GM23338 (cell line): ENCODE measurements at regions not wholly inside any gene's neighbourhood (a gene's known extent, or its start where the extent isn't known, plus 50 kb on each side); places are given as distances from the start of the nearest gene placed in this dataset.

Experiments used
- ATAC-seq: fragments of 200-7000 bp; cut with Tn5 transposase; 3 replicates; pipeline ENCODE4 v1.9.1; 2020
- DNase-seq: peaks from one replicate; pipeline ENCODE4 v3.0.0-alpha.2; 2015; ENCODE audit warnings: low spot score
- H2AFZ ChIP-seq: fragments of 200-600 bp; sonication (generic); 2 replicates; pipeline ENCODE4 v1.8.0; 2016; ENCODE audit warnings: antibody characterized with exemption, mild to moderate bottlenecking, moderate library complexity
- H3F3A ChIP-seq: fragments of 200-600 bp; sonication (generic); replicated peaks from 2 replicates; pipeline ENCODE4 v1.8.0; 2017; ENCODE audit warnings: antibody characterized with exemption, mixed run types, low read depth
- H3K27ac ChIP-seq: fragments of 200-600 bp; sonication (generic); 2 replicates; pipeline ENCODE4 v1.6.1; 2016; ENCODE audit warnings: low read depth
- H3K27me3 ChIP-seq: fragments of 200-600 bp; sonication (generic); 2 replicates; pipeline ENCODE4 v1.8.0; 2016; ENCODE audit warnings: mild to moderate bottlenecking, mixed run types, moderate library complexity; ENCODE audit not compliant: insufficient read depth
- H3K36me3 ChIP-seq: fragments of 200-600 bp; sonication (generic); 2 replicates; pipeline ENCODE4 v1.8.0; 2016; ENCODE audit warnings: mild to moderate bottlenecking; ENCODE audit not compliant: insufficient read depth
- H3K4me1 ChIP-seq: fragments of 200-600 bp; sonication (generic); 2 replicates; pipeline ENCODE4 v1.8.0; 2016; ENCODE audit warnings: mild to moderate bottlenecking, moderate library complexity; ENCODE audit not compliant: insufficient read depth
- H3K4me2 ChIP-seq: fragments of 200-600 bp; sonication (generic); 2 replicates; pipeline ENCODE4 v1.7.1; 2017; ENCODE audit warnings: mixed run types
- H3K4me3 ChIP-seq: fragments of 200-600 bp; sonication (generic); 2 replicates; pipeline ENCODE4 v1.6.1; 2016; ENCODE audit warnings: mixed run types
- H3K79me2 ChIP-seq: fragments of 200-600 bp; sonication (generic); replicated peaks from 2 replicates; pipeline ENCODE4 v1.8.0; 2017; ENCODE audit warnings: mild to moderate bottlenecking; ENCODE audit not compliant: insufficient read depth
- H3K9me2 ChIP-seq: fragments of 200-600 bp; sonication (generic); 2 replicates; pipeline ENCODE4 v1.8.0; 2017; ENCODE audit not compliant: insufficient read depth
- H4K20me1 ChIP-seq: fragments of 200-600 bp; sonication (generic); replicated peaks from 2 replicates; pipeline ENCODE4 v1.8.0; 2017; ENCODE audit warnings: mild to moderate bottlenecking; ENCODE audit not compliant: insufficient read depth
- H3K27ac Mint-ChIP-seq: 2 replicates; pipeline ENCODE4 v1.8.0; 2020; ENCODE audit warnings: inconsistent platforms, mild to moderate bottlenecking, moderate library complexity, mixed read lengths
- H3K27me3 Mint-ChIP-seq: 3 replicates; pipeline ENCODE4 v1.8.0; 2022; ENCODE audit warnings: low read depth, mild to moderate bottlenecking, moderate library complexity, mixed read lengths, inconsistent platforms; ENCODE audit not compliant: insufficient read depth, poor library complexity
- H3K36me3 Mint-ChIP-seq: 3 replicates; pipeline ENCODE4 v1.8.0; 2021; ENCODE audit warnings: low read depth, mild to moderate bottlenecking, inconsistent platforms, moderate library complexity, mixed read lengths
- H3K4me1 Mint-ChIP-seq: 3 replicates; pipeline ENCODE4 v1.8.0; 2020; ENCODE audit warnings: mild to moderate bottlenecking, inconsistent platforms, mixed read lengths
- H3K4me3 Mint-ChIP-seq: 3 replicates; pipeline ENCODE4 v1.8.0; 2021; ENCODE audit warnings: moderate library complexity, mild to moderate bottlenecking, inconsistent platforms, mixed read lengths
- H3K9me3 Mint-ChIP-seq: 3 replicates; pipeline ENCODE4 v1.8.0; 2020; ENCODE audit warnings: moderate library complexity, mild to moderate bottlenecking, inconsistent platforms, mixed read lengths
- CREB1 ChIP-seq: fragments of 250-450 bp; sonication (Bioruptor Pico); IDR thresholded peaks from 2 replicates; pipeline ENCODE4 v1.5.0; 2020; ENCODE audit warnings: low read depth, mild to moderate bottlenecking, moderate library complexity
- CTCF ChIP-seq, 2 experiments: fragments of 200-600 bp in 1 of 2; sonication (generic) in 1 of 2; conservative IDR thresholded peaks; 2 replicates each; pipeline versions ENCODE4 v1.5.1 to v1.6.1; 2016 to 2017; ENCODE audit warnings: antibody characterized with exemption in 2 of 2, low read depth in 2 of 2, mild to moderate bottlenecking in 2 of 2, moderate library complexity in 1 of 2
- ETS1 ChIP-seq: IDR thresholded peaks from 2 replicates; pipeline ENCODE4 v1.6.1; 2016; ENCODE audit warnings: antibody characterized with exemption
- EZH2 ChIP-seq: fragments of 200-600 bp; sonication (generic); IDR thresholded peaks from one replicate; pipeline ENCODE4 v1.8.0; 2017; ENCODE audit warnings: antibody characterized with exemption, mild to moderate bottlenecking, low read depth; ENCODE audit not compliant: unreplicated experiment
- EZH2phosphoT487 ChIP-seq: fragments of 200-600 bp; sonication (generic); IDR thresholded peaks from one replicate; pipeline ENCODE4 v1.8.1; 2018; ENCODE audit warnings: antibody characterized with exemption; ENCODE audit not compliant: unreplicated experiment
- JUNB ChIP-seq: IDR thresholded peaks from one replicate; pipeline ENCODE4 v1.6.1; 2016; ENCODE audit warnings: antibody characterized with exemption; ENCODE audit not compliant: unreplicated experiment
- NANOG ChIP-seq: IDR thresholded peaks from 2 replicates; pipeline ENCODE4 v1.6.1; 2016; ENCODE audit warnings: antibody characterized with exemption, borderline replicate concordance
- POLR2AphosphoS5 ChIP-seq: IDR thresholded peaks from 2 replicates; pipeline ENCODE4 v1.6.1; 2016; ENCODE audit warnings: antibody characterized with exemption, low read depth
- REST ChIP-seq: IDR thresholded peaks from one replicate; pipeline ENCODE4 v1.6.1; 2018; ENCODE audit warnings: antibody characterized with exemption; ENCODE audit not compliant: unreplicated experiment
- STAT1 ChIP-seq: IDR thresholded peaks from one replicate; pipeline ENCODE4 v1.6.1; 2016; ENCODE audit warnings: antibody characterized with exemption; ENCODE audit not compliant: unreplicated experiment
- ZNF331 ChIP-seq: fragments of 250-450 bp; sonication (Bioruptor Pico); IDR thresholded peaks from 2 replicates; pipeline ENCODE4 v1.5.0; 2020; ENCODE audit warnings: low read depth, mild to moderate bottlenecking, moderate library complexity

GRCh38 chr4:179977378-179977777, 2265.8 kb upstream of the TENM3 start:
- ATAC-seq = no peak
- Histone ChIP-seq H3K4me3 (no peak overlapping the region), H3K27me3 (no peaks in the 10 kb centered on the region), H3K27ac (no peak overlapping the region), H3K79me2 (no peaks in the 10 kb centered on the region), H3K9me2 (peaks cover 3% of the 10 kb centered on the region; the same call in 1 of the 2 replicates), H4K20me1 (no peaks in the 10 kb centered on the region), H2AFZ (no peak overlapping the region), H3K4me2 (no peak overlapping the region), H3K4me1 (no peaks in the 10 kb centered on the region), H3K36me3 (no peaks in the 10 kb centered on the region), H3F3A (no peaks in the 10 kb centered on the region)
- TF ChIP-seq EZH2phosphoT487 (no peak), CTCF (conservative IDR thresholded peaks at IDR 0.05; ENCODE audit: low read depth in 2 of 2) (no peak), ETS1 (no peak), NANOG (no peak), CREB1 (no peak)
- Mint-ChIP-seq H3K36me3 (no peaks in the 10 kb centered on the region; the same call in 2 of the 3 replicates), H3K4me1 (no peaks in the 10 kb centered on the region), H3K4me3 (no peak overlapping the region), H3K27me3 (no peaks in the 10 kb centered on the region), H3K9me3 (no peaks in the 10 kb centered on the region), H3K27ac (no peak overlapping the region)
- DNase-seq = no peak

GRCh38 chr4:179981161-179981560, 2262.0 kb upstream of the TENM3 start:
- ATAC-seq = no peak
- Histone ChIP-seq H3K79me2 (no peaks in the 10 kb centered on the region), H3K27ac (no peak overlapping the region), H3K4me1 (no peaks in the 10 kb centered on the region), H3K4me3 (no peak overlapping the region), H3K4me2 (no peak overlapping the region), H3F3A (no peaks in the 10 kb centered on the region), H3K27me3 (no peaks in the 10 kb centered on the region), H3K9me2 (peaks cover 3% of the 10 kb centered on the region; the same call in 1 of the 2 replicates), H4K20me1 (no peaks in the 10 kb centered on the region), H2AFZ (no peak overlapping the region), H3K36me3 (no peaks in the 10 kb centered on the region)
- Mint-ChIP-seq H3K4me1 (no peaks in the 10 kb centered on the region), H3K27me3 (no peaks in the 10 kb centered on the region), H3K36me3 (no peaks in the 10 kb centered on the region), H3K9me3 (no peaks in the 10 kb centered on the region), H3K27ac (no peak overlapping the region), H3K4me3 (no peak overlapping the region)
- DNase-seq = no peak
- TF ChIP-seq POLR2AphosphoS5 (no peak), NANOG (no peak), EZH2 (no peak), EZH2phosphoT487 (no peak), ZNF331 (CRISPR knock-in tag) (no peak)

GRCh38 chr4:179989975-179990374, 2253.2 kb upstream of the TENM3 start:
- no peaks in the 10 kb centered on the region for H3K36me3 Mint-ChIP-seq
- H3K9me2 ChIP-seq = no peaks in the 10 kb centered on the region
- H2AFZ ChIP-seq = no peak overlapping the region
- H3K4me3 ChIP-seq = no peak overlapping the region
- no peak overlapping the region for H3K4me3 Mint-ChIP-seq
- no peaks in the 10 kb centered on the region for H3K4me1 ChIP-seq
- H3K9me3 Mint-ChIP-seq = no peaks in the 10 kb centered on the region
- DNase-seq (no peak), ATAC-seq (no peak)
- H3F3A ChIP-seq = no peaks in the 10 kb centered on the region
- TF ChIP-seq ZNF331 (CRISPR knock-in tag) (no peak), JUNB (no peak), NANOG (no peak), EZH2 (no peak), REST (no peak), EZH2phosphoT487 (no peak), POLR2AphosphoS5 (no peak), STAT1 (no peak)
- no peak overlapping the region for H3K27ac ChIP-seq
- H3K27me3 Mint-ChIP-seq = no peaks in the 10 kb centered on the region
- no peaks in the 10 kb centered on the region for H4K20me1 ChIP-seq
- no peak overlapping the region for H3K4me2 ChIP-seq
- H3K27me3 ChIP-seq = no peaks in the 10 kb centered on the region
- H3K4me1 Mint-ChIP-seq = no peaks in the 10 kb centered on the region
- no peak overlapping the region for H3K27ac Mint-ChIP-seq
- H3K79me2 ChIP-seq = no peaks in the 10 kb centered on the region
- no peaks in the 10 kb centered on the region for H3K36me3 ChIP-seq
